ENCODE measurements at regions not wholly inside any gene's neighbourhood (a gene's known extent, or its start where the extent isn't known, plus 50 kb on each side); places are given as distances from the start of the nearest gene placed in this dataset.

- no peak for DNase-seq (ENCODE audit: low read depth in 2 of 2)
These were observed 395.7 kb downstream of the RAPGEF2 start for GRCh38 chr4:159498446-159499115.

- DNase-seq (ENCODE audit: low read depth in 2 of 2), result no peak
These were observed 398.0 kb downstream of the RAPGEF2 start for GRCh38 chr4:159500861-159501260.

GRCh38 chr4:159503236-159504008 is 400.5 kb downstream of the RAPGEF2 start:
- no peak for DNase-seq (ENCODE audit: low read depth in 2 of 2)

GRCh38 chr4:159504684-159505083 is 401.8 kb downstream of the RAPGEF2 start:
- peak; percentile 30 to 85 for DNase-seq (ENCODE audit: low read depth in 2 of 2)

- no peak for DNase-seq (ENCODE audit: low read depth in 2 of 2)
These were observed 402.5 kb downstream of the RAPGEF2 start for GRCh38 chr4:159505266-159505975.

GRCh38 chr4:159506801-159507517 is 404.1 kb downstream of the RAPGEF2 start:
- DNase-seq (ENCODE audit: low read depth in 2 of 2), result no peak

GRCh38 chr4:159508917-159509500 is 406.1 kb downstream of the RAPGEF2 start:
- no peak for DNase-seq (ENCODE audit: low read depth in 2 of 2)

GRCh38 chr4:159512348-159512747 is 409.5 kb downstream of the RAPGEF2 start:
- DNase-seq (ENCODE audit: low read depth in 2 of 2), result no peak

- DNase-seq (ENCODE audit: low read depth in 2 of 2), result peak; percentile 67 to 68
These were observed 412.6 kb downstream of the RAPGEF2 start for GRCh38 chr4:159515314-159516025.

GRCh38 chr4:159516556-159517140 is 413.8 kb downstream of the RAPGEF2 start:
- peak; percentile 50 to 76 for DNase-seq (ENCODE audit: low read depth in 2 of 2)

GRCh38 chr4:159520074-159520473 is 417.2 kb downstream of the RAPGEF2 start:
- DNase-seq (ENCODE audit: low read depth in 2 of 2), result peak in 1 of 2 donors; percentile 85

GRCh38 chr4:159526172-159526571 is 423.3 kb downstream of the RAPGEF2 start:
- no peak for DNase-seq (ENCODE audit: low read depth in 2 of 2)

GRCh38 chr4:159534655-159535054 is 431.8 kb downstream of the RAPGEF2 start:
- DNase-seq (ENCODE audit: low read depth in 2 of 2), result no peak

- DNase-seq (ENCODE audit: low read depth in 2 of 2), result no peak
These were observed 435.7 kb downstream of the RAPGEF2 start for GRCh38 chr4:159538556-159538955.

- no peak for DNase-seq (ENCODE audit: low read depth in 2 of 2)
These were observed 437.2 kb downstream of the RAPGEF2 start for GRCh38 chr4:159540038-159540437.

GRCh38 chr4:159540501-159540900 is 437.6 kb downstream of the RAPGEF2 start:
- DNase-seq (ENCODE audit: low read depth in 2 of 2), result no peak

GRCh38 chr4:159541143-159541542 is 438.3 kb downstream of the RAPGEF2 start:
- DNase-seq (ENCODE audit: low read depth in 2 of 2), result no peak

GRCh38 chr4:159542296-159542695 is 439.4 kb downstream of the RAPGEF2 start:
- DNase-seq (ENCODE audit: low read depth in 2 of 2), result no peak

- no peak for DNase-seq (ENCODE audit: low read depth in 2 of 2)
These were observed 441.0 kb downstream of the RAPGEF2 start for GRCh38 chr4:159543831-159544230.

- no peak for DNase-seq (ENCODE audit: low read depth in 2 of 2)
These were observed 442.7 kb downstream of the RAPGEF2 start for GRCh38 chr4:159545556-159545955.
